ENCODE measurements at regions not wholly inside any gene's neighbourhood (a gene's known extent, or its start where the extent isn't known, plus 50 kb on each side); places are given as distances from the start of the nearest gene placed in this dataset.

DNA sequence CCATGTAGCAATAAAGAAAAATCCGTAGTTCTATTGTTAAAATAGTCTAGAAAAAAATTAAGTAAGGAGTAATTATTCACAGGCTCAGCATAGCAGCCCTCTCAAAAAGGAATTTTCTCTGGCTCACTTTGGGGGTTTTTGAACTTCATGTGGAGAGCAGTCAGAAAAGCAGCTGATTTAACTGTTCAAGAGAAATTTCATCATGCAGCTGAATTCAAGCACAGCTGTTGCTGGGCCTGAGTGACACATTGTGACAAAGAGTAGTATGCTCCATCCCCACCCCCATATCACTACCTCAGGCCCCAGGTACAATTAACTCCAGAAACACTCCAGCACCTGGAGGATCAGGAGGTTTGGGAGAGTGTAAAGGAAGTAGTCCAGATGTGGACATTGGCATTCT lies 272.1 kb downstream of the FAM76B start:
- no peak overlapping the region for H3K4me3 ChIP-seq
- no peak overlapping the region for H3K27ac ChIP-seq
- H3K4me1 ChIP-seq, result peaks cover 40% of the 10 kb centered on the region
- no peaks in the 10 kb centered on the region for H3K9me3 ChIP-seq
- TF ChIP-seq POLR2A (IDR thresholded peaks at IDR 0.05) (no peak), EP300 (IDR thresholded peaks at IDR 0.05) (no peak), POLR2AphosphoS5 (IDR thresholded peaks at IDR 0.05) (no peak)
- TF ChIP-seq, protein P1, sequence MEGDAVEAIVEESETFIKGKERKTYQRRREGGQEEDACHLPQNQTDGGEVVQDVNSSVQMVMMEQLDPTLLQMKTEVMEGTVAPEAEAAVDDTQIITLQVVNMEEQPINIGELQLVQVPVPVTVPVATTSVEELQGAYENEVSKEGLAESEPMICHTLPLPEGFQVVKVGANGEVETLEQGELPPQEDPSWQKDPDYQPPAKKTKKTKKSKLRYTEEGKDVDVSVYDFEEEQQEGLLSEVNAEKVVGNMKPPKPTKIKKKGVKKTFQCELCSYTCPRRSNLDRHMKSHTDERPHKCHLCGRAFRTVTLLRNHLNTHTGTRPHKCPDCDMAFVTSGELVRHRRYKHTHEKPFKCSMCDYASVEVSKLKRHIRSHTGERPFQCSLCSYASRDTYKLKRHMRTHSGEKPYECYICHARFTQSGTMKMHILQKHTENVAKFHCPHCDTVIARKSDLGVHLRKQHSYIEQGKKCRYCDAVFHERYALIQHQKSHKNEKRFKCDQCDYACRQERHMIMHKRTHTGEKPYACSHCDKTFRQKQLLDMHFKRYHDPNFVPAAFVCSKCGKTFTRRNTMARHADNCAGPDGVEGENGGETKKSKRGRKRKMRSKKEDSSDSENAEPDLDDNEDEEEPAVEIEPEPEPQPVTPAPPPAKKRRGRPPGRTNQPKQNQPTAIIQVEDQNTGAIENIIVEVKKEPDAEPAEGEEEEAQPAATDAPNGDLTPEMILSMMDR (IDR thresholded peaks at IDR 0.05), result no peak
- 69% methylated on average over 1 of the region's 1 CpG for WGBS
- no peak for DNase-seq (ENCODE audit: low spot score in 2 of 2)
- no peaks in the 10 kb centered on the region for H3K36me3 ChIP-seq
- H3K27me3 ChIP-seq, result no peaks in the 10 kb centered on the region

DNA sequence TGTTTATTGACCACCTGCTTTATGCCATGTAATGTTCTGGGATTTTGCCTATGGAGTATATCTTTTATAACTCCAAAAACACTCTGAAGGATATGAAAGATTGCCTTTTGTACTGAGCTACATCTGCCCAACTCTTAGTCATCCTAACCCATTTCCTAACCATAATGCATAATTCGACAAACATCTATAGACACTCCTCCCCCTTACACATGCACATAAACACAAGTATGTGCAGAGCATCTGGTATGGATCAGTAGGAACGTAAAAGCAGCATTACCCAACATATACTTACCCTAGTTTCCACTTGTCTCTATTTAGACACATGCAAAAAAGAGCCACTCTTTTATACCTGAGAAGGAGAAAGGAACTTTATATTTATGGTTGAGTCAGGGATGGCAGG lies 272.8 kb downstream of the FAM76B start:
- DNase-seq (ENCODE audit: low spot score in 2 of 2), result no peak
- H3K36me3 ChIP-seq, result no peaks in the 10 kb centered on the region
- H3K9me3 ChIP-seq, result no peaks in the 10 kb centered on the region
- WGBS, result 52% methylated on average over 2 of the region's 2 CpGs
- H3K27me3 ChIP-seq, result no peaks in the 10 kb centered on the region
- TF ChIP-seq EP300 (IDR thresholded peaks at IDR 0.05), result no peak
- no peak for TF ChIP-seq POLR2AphosphoS5 (IDR thresholded peaks at IDR 0.05)
- TF ChIP-seq POLR2A (IDR thresholded peaks at IDR 0.05), result no peak
- TF ChIP-seq, protein P1 (IDR thresholded peaks at IDR 0.05), result no peak
- H3K4me3 ChIP-seq, result no peak overlapping the region
- no peak overlapping the region for H3K27ac ChIP-seq
- peaks cover 44% of the 10 kb centered on the region for H3K4me1 ChIP-seq

DNA sequence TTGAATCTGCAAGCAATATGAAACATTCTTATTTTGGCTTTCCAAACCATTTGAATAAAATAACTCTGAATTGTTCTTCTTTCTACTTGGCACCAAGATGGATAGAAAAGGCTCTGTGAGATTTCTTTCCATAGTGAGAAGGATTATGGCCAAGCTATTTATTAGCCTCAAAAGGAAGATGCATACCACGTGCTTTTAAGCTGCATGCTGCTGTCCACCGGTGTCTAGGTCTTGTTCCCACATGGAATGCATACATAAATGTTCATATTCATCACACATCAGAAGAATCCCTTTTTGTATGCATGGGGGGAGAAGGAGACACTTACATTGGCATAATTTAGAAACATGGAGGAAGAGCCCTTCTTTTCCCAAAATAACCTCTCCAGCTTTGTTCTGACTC lies 273.4 kb downstream of the FAM76B start:
- TF ChIP-seq, protein P1 (IDR thresholded peaks at IDR 0.05), result no peak
- TF ChIP-seq POLR2AphosphoS5 (IDR thresholded peaks at IDR 0.05) (no peak), POLR2A (IDR thresholded peaks at IDR 0.05) (no peak), EP300 (IDR thresholded peaks at IDR 0.05) (no peak)
- Histone ChIP-seq H3K9me3 (no peaks in the 10 kb centered on the region), H3K4me1 (peaks cover 38% of the 10 kb centered on the region), H3K27ac (no peak overlapping the region), H3K36me3 (no peaks in the 10 kb centered on the region), H3K27me3 (no peaks in the 10 kb centered on the region), H3K4me3 (no peak overlapping the region)
- 58% methylated on average over 2 of the region's 2 CpGs for WGBS
- DNase-seq (ENCODE audit: low spot score in 2 of 2), result no peak

DNA sequence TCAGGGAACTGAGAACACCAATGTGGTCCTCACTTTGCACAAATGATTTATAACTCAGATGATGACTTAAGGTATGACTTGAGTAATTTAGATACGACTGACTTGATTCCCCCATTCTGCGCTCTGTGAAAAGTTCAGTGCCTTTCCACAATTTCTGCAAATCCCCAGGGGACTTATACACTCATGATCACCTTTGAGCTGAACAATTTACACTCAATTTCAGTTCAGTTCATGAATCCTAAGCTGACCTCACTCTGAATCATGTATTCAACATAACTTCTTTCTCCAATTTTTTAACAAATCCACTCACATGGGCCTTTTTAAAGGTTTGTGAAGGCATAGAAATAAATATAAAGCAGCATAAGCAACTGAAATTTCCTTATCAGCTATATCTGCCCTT lies 274.2 kb downstream of the FAM76B start:
- peak overlapping the region; percentile 55 for H3K27ac ChIP-seq
- no peaks in the 10 kb centered on the region for H3K36me3 ChIP-seq
- peaks cover 33% of the 10 kb centered on the region for H3K4me1 ChIP-seq
- WGBS, result 91% methylated on average over 2 of the region's 2 CpGs
- no peak for DNase-seq (ENCODE audit: low spot score in 2 of 2)
- no peak for TF ChIP-seq EP300 (IDR thresholded peaks at IDR 0.05)
- no peak for TF ChIP-seq POLR2AphosphoS5 (IDR thresholded peaks at IDR 0.05)
- TF ChIP-seq, protein P1 (IDR thresholded peaks at IDR 0.05), result no peak
- no peak for TF ChIP-seq POLR2A (IDR thresholded peaks at IDR 0.05)
- H3K4me3 ChIP-seq, result no peak overlapping the region
- no peaks in the 10 kb centered on the region for H3K27me3 ChIP-seq
- no peaks in the 10 kb centered on the region for H3K9me3 ChIP-seq

DNA sequence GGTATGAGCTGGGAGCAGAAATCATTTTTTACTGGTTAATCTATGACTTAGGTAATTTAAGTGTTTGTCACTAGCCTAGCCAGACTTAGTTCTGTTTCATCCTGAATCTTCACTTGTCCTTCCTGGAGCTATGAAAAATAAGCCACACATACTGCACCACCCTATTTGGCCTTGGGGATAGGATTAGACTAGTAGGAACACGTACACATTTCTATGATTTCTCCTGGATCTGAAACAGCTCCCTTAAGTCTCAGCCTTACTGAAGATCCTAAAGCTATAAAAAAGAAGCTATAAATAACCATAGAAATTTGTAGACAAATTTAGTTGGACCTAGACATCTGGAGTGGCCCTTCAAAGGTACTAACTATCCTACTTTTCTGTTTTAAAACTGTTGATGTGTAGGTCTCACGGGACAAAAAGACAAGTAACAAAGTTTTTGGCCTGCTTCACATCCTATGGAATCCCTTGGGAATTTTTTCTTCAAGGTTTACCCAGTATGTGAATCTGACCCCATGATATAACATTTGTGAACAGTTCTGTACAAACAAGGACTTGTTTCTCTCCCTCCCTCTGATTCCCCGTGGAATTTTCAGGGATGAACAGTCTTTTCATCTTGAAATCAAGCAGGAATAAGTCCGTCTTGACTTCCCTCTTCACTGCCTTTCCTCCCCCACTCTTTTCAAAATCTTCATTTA lies 275.0 kb downstream of the FAM76B start:
- Histone ChIP-seq H3K36me3 (no peaks in the 10 kb centered on the region), H3K27ac (peak overlapping the region; percentile 55), H3K9me3 (no peaks in the 10 kb centered on the region), H3K4me3 (no peak overlapping the region), H3K27me3 (no peaks in the 10 kb centered on the region), H3K4me1 (peaks cover 33% of the 10 kb centered on the region)
- no peak for TF ChIP-seq POLR2AphosphoS5 (IDR thresholded peaks at IDR 0.05)
- no peak for TF ChIP-seq EP300 (IDR thresholded peaks at IDR 0.05)
- TF ChIP-seq, protein P1 (IDR thresholded peaks at IDR 0.05), result no peak
- TF ChIP-seq POLR2A (IDR thresholded peaks at IDR 0.05), result no peak
- DNase-seq (ENCODE audit: low spot score in 2 of 2), result no peak
- WGBS, result 50% methylated on average over 4 of the region's 4 CpGs
